Endothelial cell (in vitro differentiated cells): ENCODE measurements at regions not wholly inside any gene's neighbourhood (a gene's known extent, or its start where the extent isn't known, plus 50 kb on each side); places are given as distances from the start of the nearest gene placed in this dataset.

ENCODE experiments used
- DNase-seq: peaks from one replicate; pipeline ENCODE4 v3.0.0; 2021; ENCODE audit warnings: low spot score
- H3K27ac Mint-ChIP-seq: one replicate; pipeline ENCODE4 v1.8.0; 2021; ENCODE audit warnings: mixed read lengths, inconsistent platforms; ENCODE audit not compliant: unreplicated experiment
- H3K27me3 Mint-ChIP-seq: one replicate; pipeline ENCODE4 v1.8.0; 2021; ENCODE audit warnings: mild to moderate bottlenecking, moderate library complexity, mixed read lengths, inconsistent platforms; ENCODE audit not compliant: unreplicated experiment
- H3K36me3 Mint-ChIP-seq: one replicate; pipeline ENCODE4 v1.8.0; 2021; ENCODE audit warnings: mild to moderate bottlenecking, low read depth, mixed read lengths, inconsistent platforms; ENCODE audit not compliant: unreplicated experiment
- H3K4me1 Mint-ChIP-seq: one replicate; pipeline ENCODE4 v1.8.0; 2021; ENCODE audit warnings: mild to moderate bottlenecking, mixed read lengths, inconsistent platforms; ENCODE audit not compliant: unreplicated experiment
- H3K4me3 Mint-ChIP-seq: one replicate; pipeline ENCODE4 v1.8.0; 2021; ENCODE audit warnings: mild to moderate bottlenecking, mixed read lengths, inconsistent platforms; ENCODE audit not compliant: unreplicated experiment
- H3K9me3 Mint-ChIP-seq: one replicate; pipeline ENCODE4 v1.8.0; 2021; ENCODE audit warnings: mixed read lengths, inconsistent platforms; ENCODE audit not compliant: unreplicated experiment
- CTCF ChIP-seq: fragments of 200-600 bp; sonication (generic); IDR thresholded peaks from one replicate; pipeline ENCODE4 v1.5.0; 2021; ENCODE audit warnings: antibody characterized with exemption; ENCODE audit not compliant: unreplicated experiment

GRCh38 chr5:115439639-115440038, 104.9 kb downstream of the FEM1C start:
- Mint-ChIP-seq H3K27me3 (no peaks in the 10 kb centered on the region), H3K9me3 (no peaks in the 10 kb centered on the region), H3K27ac (no peak overlapping the region), H3K4me3 (no peak overlapping the region), H3K36me3 (peaks cover 6% of the 10 kb centered on the region), H3K4me1 (no peaks in the 10 kb centered on the region)
- no peak for DNase-seq
- TF ChIP-seq CTCF = no peak

GRCh38 chr5:115439042-115439441, 105.5 kb downstream of the FEM1C start:
- no peak for DNase-seq
- Mint-ChIP-seq H3K27me3 (no peaks in the 10 kb centered on the region), H3K36me3 (peaks cover 6% of the 10 kb centered on the region), H3K4me1 (no peaks in the 10 kb centered on the region), H3K9me3 (no peaks in the 10 kb centered on the region), H3K4me3 (no peak overlapping the region), H3K27ac (no peak overlapping the region)
- TF ChIP-seq CTCF = no peak

- H3K27ac Mint-ChIP-seq = no peak overlapping the region
- no peaks in the 10 kb centered on the region for H3K36me3 Mint-ChIP-seq
- TF ChIP-seq CTCF = no peak
- no peak for DNase-seq
- no peak overlapping the region for H3K4me3 Mint-ChIP-seq
- no peaks in the 10 kb centered on the region for H3K4me1 Mint-ChIP-seq
- no peaks in the 10 kb centered on the region for H3K9me3 Mint-ChIP-seq
- peaks cover 1% of the 10 kb centered on the region for H3K27me3 Mint-ChIP-seq
Measured at GRCh38 chr5:115435778-115436712, 108.5 kb downstream of the FEM1C start.

GRCh38 chr5:115435065-115435777, 109.4 kb downstream of the FEM1C start:
- Mint-ChIP-seq H3K27ac (no peak overlapping the region), H3K27me3 (peaks cover 1% of the 10 kb centered on the region), H3K36me3 (no peaks in the 10 kb centered on the region), H3K4me3 (no peak overlapping the region), H3K9me3 (no peaks in the 10 kb centered on the region), H3K4me1 (no peaks in the 10 kb centered on the region)
- TF ChIP-seq CTCF = no peak
- DNase-seq = no peak

GRCh38 chr5:115433918-115434317, 110.7 kb downstream of the FEM1C start:
- no peak for TF ChIP-seq CTCF
- Mint-ChIP-seq H3K27ac (no peak overlapping the region), H3K36me3 (no peaks in the 10 kb centered on the region), H3K9me3 (no peaks in the 10 kb centered on the region), H3K4me1 (no peaks in the 10 kb centered on the region), H3K27me3 (peaks cover 1% of the 10 kb centered on the region), H3K4me3 (no peak overlapping the region)
- DNase-seq = no peak
